OCI-LY7 (cell line): ENCODE measurements at regions not wholly inside any gene's neighbourhood (a gene's known extent, or its start where the extent isn't known, plus 50 kb on each side); places are given as distances from the start of the nearest gene placed in this dataset.

Experiments used
- BruUV-seq: library from RNA; stranded (reverse); fragments of 400-500 nt; replicated peaks from 2 replicates; lab custom pipeline; 2021; lab: Mats Ljungman, UMichigan
- CTCF ChIA-PET: fragments of 300-600 bp; sonication (Branson Sonifier 250); formaldehyde crosslinking; loops from one replicate; lab custom pipeline; 2022; ENCODE audit warnings: antibody characterized with exemption; ENCODE audit not compliant: unreplicated experiment; lab: Charles Lee
- POLR2A ChIA-PET: fragments of 300-600 bp; sonication (Branson Sonifier 250); formaldehyde crosslinking; loops from one replicate; lab custom pipeline; 2022; ENCODE audit warnings: antibody characterized with exemption; lab: Charles Lee
- DNase-seq: peaks from one replicate; pipeline ENCODE4 v3.0.0-alpha.2; 2015; ENCODE audit warnings: low spot score
- H2AFZ ChIP-seq: fragments of 200-600 bp; sonication (generic), shearing (Covaris generic); 2 replicates; pipeline ENCODE4 v1.6.1; 2014; ENCODE audit warnings: mild to moderate bottlenecking, antibody characterized with exemption, low read length, moderate library complexity
- H3K27ac ChIP-seq: fragments of 200-600 bp; sonication (generic); 2 replicates; pipeline ENCODE4 v1.5.1; 2014; ENCODE audit warnings: mixed run types, low read depth, mild to moderate bottlenecking, moderate library complexity, low read length, inconsistent platforms; ENCODE audit not compliant: poor library complexity, severe bottlenecking
- H3K36me3 ChIP-seq: fragments of 200-600 bp; sonication (generic); 2 replicates; pipeline ENCODE4 v1.6.1; 2014; ENCODE audit warnings: mild to moderate bottlenecking, antibody characterized with exemption, low read length, moderate library complexity, mixed read lengths; ENCODE audit not compliant: insufficient read depth
- H3K4me1 ChIP-seq: fragments of 200-600 bp; sonication (generic); 2 replicates; pipeline ENCODE4 v1.5.1; 2014; ENCODE audit warnings: mild to moderate bottlenecking, low read length; ENCODE audit not compliant: insufficient read depth, poor library complexity, severe bottlenecking
- H3K4me2 ChIP-seq: fragments of 200-600 bp; sonication (generic); 2 replicates; pipeline ENCODE4 v1.6.1; 2014; ENCODE audit warnings: mild to moderate bottlenecking, low read length
- H3K4me3 ChIP-seq: fragments of 200-600 bp; sonication (generic); 2 replicates; pipeline ENCODE4 v1.5.1; 2014; ENCODE audit warnings: mild to moderate bottlenecking, low read depth, low read length; ENCODE audit not compliant: poor library complexity, severe bottlenecking
- H3K79me2 ChIP-seq: fragments of 200-600 bp; sonication (generic); 2 replicates; pipeline ENCODE4 v1.6.1; 2016; ENCODE audit warnings: low read depth, mild to moderate bottlenecking, low read length, moderate library complexity, mixed read lengths; ENCODE audit not compliant: insufficient read depth
- H3K9me2 ChIP-seq: fragments of 200-600 bp; sonication (generic); 2 replicates; pipeline ENCODE4 v1.6.1; 2016; ENCODE audit warnings: mild to moderate bottlenecking, low read length, mixed read lengths; ENCODE audit not compliant: insufficient read depth
- H3K9me3 ChIP-seq: fragments of 200-600 bp; sonication (generic); 2 replicates; pipeline ENCODE4 v1.6.1; 2014; ENCODE audit warnings: mild to moderate bottlenecking, mixed run types, low read length, mixed read lengths
- H4K20me1 ChIP-seq: fragments of 200-600 bp; sonication (generic); 2 replicates; pipeline ENCODE4 v1.6.1; 2014; ENCODE audit warnings: mild to moderate bottlenecking, antibody characterized with exemption, low read length, moderate library complexity, mixed read lengths; ENCODE audit not compliant: insufficient read depth
- CTCF ChIP-seq: fragments of 200-600 bp; sonication (generic); conservative IDR thresholded peaks from 2 replicates; pipeline ENCODE4 v1.5.1; 2014; ENCODE audit warnings: mild to moderate bottlenecking, antibody characterized with exemption, low read length, moderate library complexity, mixed read lengths
- EZH2phosphoT487 ChIP-seq: fragments of 200-600 bp; sonication (generic); IDR thresholded peaks from 2 replicates; pipeline ENCODE4 v1.6.1; 2018; ENCODE audit warnings: low read depth, borderline replicate concordance, mild to moderate bottlenecking, mixed run types, antibody characterized with exemption, low read length, moderate library complexity, mixed read lengths
- intact Hi-C: fragments of 100-400 bp; cut with micrococcal nuclease; formaldehyde crosslinking; loops from one replicate; pipeline ENCODE4 v1.10.0; 2022; ENCODE audit not compliant: unreplicated experiment

GRCh38 chr7:86949779-86950260 lies 109.6 kb downstream of the ELAPOR2 start:
- CTCF ChIA-PET = no interaction called here
- H3K4me2 ChIP-seq = no peak overlapping the region
- H3K9me2 ChIP-seq = no peaks in the 10 kb centered on the region
- POLR2A ChIA-PET = interaction anchor here (1.1 kb wide), 1 partner anchor 202 kb away, joined by 3 read pairs; the partner anchor contains the start of gene DMTF1
- no TSS peak for BruUV-seq
- no peaks in the 10 kb centered on the region for H3K79me2 ChIP-seq
- H3K27ac ChIP-seq = no peak overlapping the region
- no peak for DNase-seq
- no peaks in the 10 kb centered on the region for H3K4me1 ChIP-seq
- TF ChIP-seq EZH2phosphoT487 (no peak), CTCF (no peak)
- intact Hi-C loops = no loop called here
- no peak overlapping the region for H2AFZ ChIP-seq
- H3K9me3 ChIP-seq = no peaks in the 10 kb centered on the region
- no peaks in the 10 kb centered on the region for H4K20me1 ChIP-seq
- no peak overlapping the region for H3K4me3 ChIP-seq
- H3K36me3 ChIP-seq = no peaks in the 10 kb centered on the region

GRCh38 chr7:86949052-86949778 lies 110.2 kb downstream of the ELAPOR2 start:
- H3K9me2 ChIP-seq = no peaks in the 10 kb centered on the region
- no peak overlapping the region for H2AFZ ChIP-seq
- ChIA-PET CTCF (no interaction called here), POLR2A (interaction anchor here (0.9 kb wide), 1 partner anchor 201 kb away, joined by 3 read pairs; no protein-coding TSS in a partner anchor)
- no peaks in the 10 kb centered on the region for H3K9me3 ChIP-seq
- no peak overlapping the region for H3K4me3 ChIP-seq
- no peak overlapping the region for H3K27ac ChIP-seq
- no peaks in the 10 kb centered on the region for H3K36me3 ChIP-seq
- BruUV-seq = no TSS peak
- intact Hi-C loops = no loop called here
- no peaks in the 10 kb centered on the region for H3K79me2 ChIP-seq
- TF ChIP-seq CTCF (no peak), EZH2phosphoT487 (no peak)
- no peak overlapping the region for H3K4me2 ChIP-seq
- DNase-seq = no peak
- no peaks in the 10 kb centered on the region for H3K4me1 ChIP-seq
- no peaks in the 10 kb centered on the region for H4K20me1 ChIP-seq

GRCh38 chr7:86947929-86948328 lies 111.5 kb downstream of the ELAPOR2 start:
- Histone ChIP-seq H2AFZ (no peak overlapping the region), H3K27ac (no peak overlapping the region), H3K9me3 (no peaks in the 10 kb centered on the region), H3K4me1 (no peaks in the 10 kb centered on the region), H3K4me2 (no peak overlapping the region), H3K36me3 (no peaks in the 10 kb centered on the region), H3K4me3 (no peak overlapping the region), H3K79me2 (no peaks in the 10 kb centered on the region), H3K9me2 (no peaks in the 10 kb centered on the region), H4K20me1 (no peaks in the 10 kb centered on the region)
- intact Hi-C loops = no loop called here
- ChIA-PET CTCF (no interaction called here), POLR2A (interaction anchor here (0.8 to 1.6 kb wide), 4 partner anchors 15 to 202 kb away, joined by 3 to 4 read pairs (median 4); no protein-coding TSS in a partner anchor)
- BruUV-seq = no TSS peak
- DNase-seq = no peak
- TF ChIP-seq EZH2phosphoT487 = no peak
- TF ChIP-seq CTCF = no peak
